Keratinocyte (primary cell): ENCODE measurements at regions not wholly inside any gene's neighbourhood (a gene's known extent, or its start where the extent isn't known, plus 50 kb on each side); places are given as distances from the start of the nearest gene placed in this dataset.
"Not testable (repeated sequence)": the region's sequence is repeated elsewhere in the genome, so short reads cannot be mapped to it uniquely, and the experiment has no call there.

Source experiments
- DNase-seq: peaks from one replicate; pipeline ENCODE4 v3.0.0-alpha.2; 2011; ENCODE audit warnings: low read depth, missing footprints, low spot score
- FAIRE-seq: peaks from 2 replicates; lab custom pipeline; 2011; peaks lifted over from hg19 to GRCh38; lab: Jason Lieb, UNC
- H2AFZ ChIP-seq: 2 replicates; pipeline ENCODE4 v1.6.0; 2012; ENCODE audit warnings: low read length, control low read depth, inconsistent platforms; ENCODE audit not compliant: control insufficient read depth
- H3K27ac ChIP-seq: 2 replicates; pipeline ENCODE4 v1.5.1; 2011; ENCODE audit warnings: low read length; ENCODE audit not compliant: control insufficient read depth, insufficient read depth
- H3K27me3 ChIP-seq: 3 replicates; pipeline ENCODE4 v1.6.0; 2011; ENCODE audit warnings: low read length; ENCODE audit not compliant: control insufficient read depth, insufficient read depth; ENCODE audit errors: extremely low read depth
- H3K36me3 ChIP-seq, 2 experiments: 2 replicates in 1 of 2; 3 replicates in 1 of 2; pipeline ENCODE4 v1.5.1; 2011; ENCODE audit warnings: low read length in 2 of 2, mild to moderate bottlenecking in 1 of 2; ENCODE audit not compliant: control insufficient read depth in 2 of 2, insufficient read depth in 2 of 2; ENCODE audit errors: extremely low read depth in 1 of 2
- H3K4me1 ChIP-seq: 3 replicates; pipeline ENCODE4 v1.5.1; 2011; ENCODE audit warnings: low read length; ENCODE audit not compliant: control insufficient read depth, insufficient read depth; ENCODE audit errors: extremely low read depth
- H3K4me2 ChIP-seq: 3 replicates; pipeline ENCODE4 v1.6.0; 2011; ENCODE audit warnings: low read depth, low read length; ENCODE audit not compliant: control insufficient read depth, insufficient read depth; ENCODE audit errors: extremely low read depth
- H3K4me3 ChIP-seq, 3 experiments: fragments of 200-600 bp in 1 of 3; sonication (generic) in 1 of 3; 2 replicates in 2 of 3; 3 replicates in 1 of 3; pipeline ENCODE4 v1.5.1; 2011 to 2016; ENCODE audit warnings: low read length in 3 of 3, mild to moderate bottlenecking in 3 of 3, control low read depth in 2 of 3, inconsistent platforms in 1 of 3, low read depth in 1 of 3, mixed read lengths in 1 of 3, mixed run types in 1 of 3, moderate library complexity in 1 of 3; ENCODE audit not compliant: control insufficient read depth in 2 of 3, insufficient read depth in 2 of 3; ENCODE audit errors: extremely low read depth in 1 of 3
- H3K79me2 ChIP-seq: 2 replicates; pipeline ENCODE4 v1.6.0; 2012; ENCODE audit warnings: low read length; ENCODE audit not compliant: control insufficient read depth, insufficient read depth
- H3K9ac ChIP-seq: 3 replicates; pipeline ENCODE4 v1.6.0; 2011; ENCODE audit warnings: low read length; ENCODE audit not compliant: control insufficient read depth, insufficient read depth; ENCODE audit errors: extremely low read depth
- H3K9me1 ChIP-seq: 3 replicates; pipeline ENCODE4 v1.6.0; 2011; ENCODE audit warnings: low read length; ENCODE audit not compliant: control insufficient read depth, insufficient read depth; ENCODE audit errors: extremely low read depth
- H3K9me3 ChIP-seq: 2 replicates; pipeline ENCODE4 v1.5.1; 2012; ENCODE audit warnings: low read depth, low read length; ENCODE audit not compliant: control insufficient read depth
- H4K20me1 ChIP-seq: 3 replicates; pipeline ENCODE4 v1.6.0; 2011; ENCODE audit warnings: low read length; ENCODE audit not compliant: control insufficient read depth, insufficient read depth; ENCODE audit errors: extremely low read depth
- CTCF ChIP-seq, 3 experiments: IDR thresholded peaks in 1 of 3; conservative IDR thresholded peaks in 1 of 3; optimal IDR thresholded peaks in 1 of 3; 2 replicates in 2 of 3; 3 replicates in 1 of 3; pipeline versions ENCODE3 to v1.5.1; 2011; ENCODE audit warnings: low read length in 3 of 3, mild to moderate bottlenecking in 3 of 3, moderate library complexity in 2 of 3, control low read depth in 1 of 3, inconsistent platforms in 1 of 3; ENCODE audit not compliant: insufficient read depth in 2 of 3; ENCODE audit errors: extremely low read depth in 1 of 3
- EZH2 ChIP-seq: IDR thresholded peaks from one replicate; pipeline ENCODE4 v1.6.1; 2012; ENCODE audit warnings: inconsistent platforms, mild to moderate bottlenecking, low read length, moderate library complexity
- dilution Hi-C: fragments of 300-500 bp; cut with MboI; formaldehyde crosslinking; loops from one replicate; pipeline ENCODE4 v1.7.0; 2020; ENCODE audit warnings: low sequenced_read_pairs; ENCODE audit not compliant: extremely low pct_ligation_motif_present

GRCh38 chr1:217993439-217993838 lies 291.7 kb upstream of the RRP15 start:
- no peaks in the 10 kb centered on the region for H3K27me3 ChIP-seq
- H3K4me2 ChIP-seq, result no peak overlapping the region
- H3K9ac ChIP-seq, result no peak overlapping the region
- no peaks in the 10 kb centered on the region for H3K9me3 ChIP-seq
- no peaks in the 10 kb centered on the region for H3K4me1 ChIP-seq
- H2AFZ ChIP-seq, result no peak overlapping the region
- H3K79me2 ChIP-seq, result no peaks in the 10 kb centered on the region
- H3K27ac ChIP-seq, result no peak overlapping the region
- no peak overlapping the region for H3K4me3 ChIP-seq
- H3K9me1 ChIP-seq, result no peaks in the 10 kb centered on the region
- H3K36me3 ChIP-seq, result no peaks in the 10 kb centered on the region
- DNase-seq (no peak), FAIRE-seq (no peak)
- dilution Hi-C loops, result no loop called here
- no peaks in the 10 kb centered on the region for H4K20me1 ChIP-seq
- TF ChIP-seq CTCF (optimal IDR thresholded peaks at IDR 0.05 in 1 of 3, IDR thresholded peaks at IDR 0.05 in 1 of 3, conservative IDR thresholded peaks at IDR 0.05 in 1 of 3; ENCODE audit: extremely low read depth in 1 of 3, insufficient read depth in 2 of 3, low read length in 3 of 3) (no peak), EZH2 (no peak)

- H3K36me3 ChIP-seq, FAIRE-seq, H3K4me3 ChIP-seq, H3K4me2 ChIP-seq, H3K4me1 ChIP-seq, H3K27me3 ChIP-seq, DNase-seq, H4K20me1 ChIP-seq, H3K79me2 ChIP-seq, H3K9ac ChIP-seq, H3K9me1 ChIP-seq, H3K27ac ChIP-seq, H2AFZ ChIP-seq, dilution Hi-C loops, H3K9me3 ChIP-seq: not testable (repeated sequence)
Observed at GRCh38 chr1:218008296-218008695, 276.8 kb upstream of the RRP15 start.

- H3K9me1 ChIP-seq, H2AFZ ChIP-seq, H3K4me3 ChIP-seq, H3K27me3 ChIP-seq, H3K27ac ChIP-seq, H3K36me3 ChIP-seq, H3K9ac ChIP-seq, DNase-seq, H3K4me1 ChIP-seq, dilution Hi-C loops, H3K79me2 ChIP-seq, H3K4me2 ChIP-seq, FAIRE-seq, H4K20me1 ChIP-seq, H3K9me3 ChIP-seq: not testable (repeated sequence)
Observed at GRCh38 chr1:218015106-218015505, 270.0 kb upstream of the RRP15 start.
